Activated CD4-positive, alpha-beta T cell treated with anti-CD3 and anti-CD28 coated beads for 48 hours (primary cell): ENCODE measurements at regions not wholly inside any gene's neighbourhood (a gene's known extent, or its start where the extent isn't known, plus 50 kb on each side); places are given as distances from the start of the nearest gene placed in this dataset.

Experiments used
- DNase-seq: peaks from one replicate; pipeline ENCODE4 v3.0.0-alpha.2; 2020

DNA sequence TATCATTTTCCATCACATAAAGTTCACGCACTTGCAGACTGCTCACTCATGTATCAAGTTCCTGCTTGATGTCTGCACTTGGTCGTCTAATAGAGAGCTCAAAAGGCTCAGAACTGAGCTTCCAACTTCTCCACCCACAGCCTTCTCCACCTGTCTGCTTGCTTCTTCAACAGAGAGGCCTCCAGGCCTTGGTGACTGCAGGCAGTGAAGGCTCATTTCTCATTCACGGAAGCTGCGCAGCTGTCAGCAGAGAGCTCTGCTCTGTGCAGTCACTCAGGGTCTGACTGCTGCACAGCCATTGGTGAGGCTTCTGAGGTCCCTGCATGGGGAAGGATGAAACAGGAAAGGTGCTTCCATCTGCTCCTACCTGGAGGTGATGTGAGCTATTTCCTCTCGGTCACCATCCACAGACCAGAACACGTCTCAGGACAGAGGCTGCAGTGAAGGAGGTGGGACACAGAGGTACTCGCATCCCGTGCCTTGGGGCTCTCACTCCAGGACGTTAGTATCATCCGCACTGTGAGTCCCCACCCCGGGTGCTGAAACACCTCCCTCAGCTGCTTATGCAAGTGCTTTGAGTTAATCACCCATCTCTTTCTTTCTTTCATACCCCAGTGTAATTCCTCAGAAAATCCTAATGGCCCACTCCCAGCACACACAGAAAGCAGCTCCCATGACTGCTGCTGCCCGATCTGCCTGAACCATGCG lies 126.2 kb downstream of the TMEM18 start:
- DNase-seq, result no peak

- no peak for DNase-seq
These were observed 131.2 kb downstream of the TMEM18 start for GRCh38 chr2:545711-546650.

- DNase-seq, result no peak
These were observed 132.0 kb downstream of the TMEM18 start for GRCh38 chr2:545228-545627.

- DNase-seq, result no peak
These were observed 138.6 kb downstream of the TMEM18 start for GRCh38 chr2:538646-539045.

GRCh38 chr2:535222-535621 lies 142.0 kb downstream of the TMEM18 start:
- DNase-seq, result no peak

GRCh38 chr2:529852-530251 lies 147.4 kb downstream of the TMEM18 start:
- DNase-seq, result no peak

GRCh38 chr2:529424-529823 lies 147.8 kb downstream of the TMEM18 start:
- DNase-seq, result no peak

DNA sequence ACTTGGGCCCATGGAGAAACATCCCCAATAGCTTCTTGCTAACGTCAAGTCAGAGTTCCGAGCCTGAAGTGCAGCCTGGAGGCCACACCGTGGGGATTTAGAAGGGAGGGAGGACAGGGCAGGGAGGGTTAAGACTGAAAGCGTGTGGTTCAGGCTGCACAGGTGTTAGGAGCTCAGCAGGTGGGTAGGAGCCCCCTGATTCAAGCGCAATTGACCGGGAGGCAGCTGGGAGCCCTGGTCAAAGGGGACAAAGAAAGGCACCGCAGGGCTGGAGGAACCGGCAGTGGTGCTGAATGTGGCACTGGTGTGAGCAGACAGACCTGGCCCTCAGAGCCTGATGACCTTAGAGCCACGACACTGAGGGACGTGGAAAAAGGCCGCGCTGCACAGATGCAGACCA lies 149.6 kb downstream of the TMEM18 start:
- DNase-seq, result no peak

DNA sequence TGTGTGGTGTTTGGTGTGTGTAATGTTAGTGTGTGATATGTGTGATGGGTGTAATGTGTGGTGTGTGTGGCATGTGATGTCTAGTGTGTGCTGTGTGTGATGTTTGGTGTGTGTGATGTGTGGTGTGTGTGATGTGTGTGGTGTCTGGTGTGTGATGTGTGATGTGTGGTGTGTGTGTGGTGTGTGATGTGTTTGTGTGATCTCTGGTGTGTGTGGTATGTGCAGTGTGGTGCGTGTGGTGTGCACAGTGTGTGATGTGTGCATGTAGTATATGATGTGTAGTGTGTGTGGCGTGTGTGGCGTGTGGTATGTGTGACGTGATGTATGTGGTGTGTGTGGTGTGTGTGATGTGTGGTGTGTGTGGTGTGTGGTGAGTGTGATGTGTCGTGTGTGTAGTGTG lies 150.3 kb downstream of the TMEM18 start:
- DNase-seq, result no peak

DNA sequence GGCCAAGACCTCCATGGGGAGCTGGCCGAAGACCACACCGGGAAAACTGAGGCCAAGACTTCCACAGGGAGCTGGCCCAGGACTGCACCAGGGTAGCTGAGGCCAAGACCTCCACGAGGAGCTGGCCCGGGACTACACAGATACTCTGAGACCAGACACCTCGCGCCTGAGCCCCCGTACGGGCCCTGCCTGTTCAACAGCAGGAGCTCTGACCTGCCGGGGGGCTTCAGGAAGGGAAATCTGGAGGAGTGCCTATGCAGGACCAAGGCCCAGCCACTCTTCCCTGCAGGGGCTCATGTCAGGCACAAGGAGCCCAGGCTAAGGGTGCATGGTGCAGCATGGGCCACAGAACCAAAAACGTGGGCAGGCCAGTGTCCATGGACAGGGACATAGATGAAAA lies 151.6 kb downstream of the TMEM18 start:
- no peak for DNase-seq

DNA sequence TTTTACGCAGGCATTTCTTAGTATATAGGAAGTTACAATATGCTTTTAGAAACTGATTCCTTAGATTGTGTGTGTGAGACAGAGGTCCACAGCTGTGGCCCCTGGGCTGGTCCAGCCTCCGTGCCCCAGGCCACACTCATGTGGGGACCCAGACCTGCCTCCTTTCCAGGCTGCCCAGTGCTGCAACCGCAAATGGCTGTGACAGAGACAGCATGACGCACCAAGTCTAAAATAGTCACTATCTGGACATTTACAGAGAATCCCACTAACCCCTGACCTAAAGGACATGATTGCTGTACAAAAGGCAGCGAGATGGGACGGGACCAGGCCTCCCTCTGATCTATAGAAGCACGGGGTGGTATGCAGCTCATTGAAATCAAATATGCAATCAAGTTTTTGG lies 152.2 kb downstream of the TMEM18 start:
- DNase-seq, result no peak

- no peak for DNase-seq
These were observed 152.8 kb downstream of the TMEM18 start for GRCh38 chr2:524442-524841.

DNA sequence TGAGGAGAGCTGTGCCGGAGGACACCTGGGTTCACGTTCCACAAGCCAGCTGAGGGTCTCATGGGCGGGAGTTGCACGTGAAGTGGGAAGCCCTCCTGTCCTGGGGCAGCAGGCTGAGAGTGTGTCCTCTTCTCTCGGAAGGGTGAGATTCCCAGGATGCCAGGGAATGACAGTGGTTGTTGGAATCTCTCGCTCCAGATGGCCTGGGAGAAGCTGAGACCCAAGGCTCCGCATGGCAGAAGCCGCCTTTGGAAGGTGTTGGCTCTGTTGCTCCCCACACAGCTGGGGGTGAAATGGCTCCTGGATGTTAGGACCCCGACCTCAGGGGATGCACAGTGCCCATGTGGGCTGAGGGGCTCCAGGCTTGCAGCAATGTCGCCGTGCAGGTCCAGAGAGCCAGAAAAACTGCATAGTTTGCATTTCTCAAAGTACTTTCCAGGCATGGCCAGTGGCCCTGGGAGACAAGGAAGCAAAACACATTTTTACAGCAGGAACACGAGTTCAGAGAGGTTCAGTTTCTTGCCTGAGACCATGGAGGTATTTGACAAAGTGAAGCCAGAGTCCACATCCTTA lies 153.4 kb downstream of the TMEM18 start:
- DNase-seq, result no peak

DNA sequence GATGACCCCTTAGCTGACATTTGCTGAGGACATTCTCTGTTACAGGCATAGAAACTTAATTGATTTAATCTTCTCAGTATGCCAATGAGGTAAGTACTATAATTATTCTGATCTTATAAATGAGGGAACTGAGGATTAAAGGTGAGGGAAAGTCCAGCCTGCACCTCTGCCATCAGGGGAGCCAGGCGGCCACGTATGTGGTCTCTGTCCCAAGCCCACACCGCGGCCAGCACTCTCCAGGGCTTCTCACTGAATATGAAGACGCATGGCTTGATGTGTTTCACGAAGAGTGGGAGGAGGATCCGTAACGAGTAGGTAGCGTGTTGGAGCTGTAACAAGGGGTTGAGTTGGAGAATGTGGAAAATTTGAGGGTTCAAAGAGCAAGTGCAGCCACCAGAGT lies 154.4 kb downstream of the TMEM18 start:
- no peak for DNase-seq

DNA sequence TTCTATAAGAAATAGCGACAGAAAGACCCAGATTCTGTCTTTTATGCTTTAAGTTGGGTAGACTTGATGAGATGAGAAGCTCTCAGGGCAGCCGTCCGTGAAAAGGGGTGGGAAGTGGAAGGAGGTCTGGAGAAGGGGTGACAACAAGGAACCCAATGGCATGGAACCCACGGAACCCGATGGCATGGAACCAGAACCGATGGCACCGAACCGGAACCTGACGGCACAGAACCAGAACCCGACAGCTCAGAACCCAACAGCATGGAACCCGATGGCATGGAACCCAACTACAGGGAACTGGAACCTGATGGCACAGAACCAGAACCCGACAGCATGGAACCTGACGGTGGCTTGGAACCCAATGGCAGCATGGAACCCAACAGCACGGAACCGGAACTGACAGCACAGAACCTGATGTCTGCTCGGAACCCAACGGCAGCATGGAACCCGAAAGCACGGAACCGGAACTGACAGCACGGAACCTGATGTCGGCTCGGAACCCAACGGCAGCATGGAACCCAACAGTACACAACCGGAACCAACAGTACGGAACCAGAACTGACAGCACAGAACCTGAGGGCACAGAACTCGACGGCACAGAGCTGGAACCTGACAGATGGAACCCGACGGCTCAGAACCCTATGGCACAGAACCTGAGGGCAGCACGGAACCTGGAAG lies 155.2 kb downstream of the TMEM18 start:
- DNase-seq, result no peak

DNA sequence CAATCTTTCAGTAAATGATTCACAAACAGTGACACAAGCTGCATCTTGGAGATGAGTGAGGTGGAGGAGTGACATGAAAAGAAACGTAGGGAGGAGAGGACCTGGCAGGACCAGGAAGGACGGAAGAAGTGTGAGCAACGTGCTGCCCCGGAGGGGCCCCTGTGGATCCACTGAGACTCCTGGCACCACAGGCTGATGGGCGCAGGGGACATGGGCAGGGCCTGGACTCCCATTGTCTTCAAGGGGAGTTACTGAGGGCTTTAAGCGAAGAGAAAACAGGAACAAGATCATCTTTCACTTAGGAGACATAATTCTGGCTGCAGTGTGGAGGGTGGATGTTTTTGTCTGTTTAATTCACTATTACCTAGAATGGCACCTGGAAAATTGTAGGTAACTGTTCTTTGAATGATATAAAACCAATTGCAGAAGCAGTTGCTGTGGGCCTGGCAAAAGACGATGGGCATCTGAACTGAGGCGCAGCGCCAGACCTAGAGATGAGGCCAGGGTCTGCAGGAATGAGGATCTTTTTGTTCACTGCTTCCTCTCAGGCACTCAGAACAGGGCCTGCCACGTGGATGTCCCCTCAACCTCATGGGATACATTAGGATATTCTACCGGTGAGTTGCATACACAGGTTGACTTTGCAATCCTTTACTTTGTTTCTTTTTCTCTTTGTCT lies 156.4 kb downstream of the TMEM18 start:
- no peak for DNase-seq

DNA sequence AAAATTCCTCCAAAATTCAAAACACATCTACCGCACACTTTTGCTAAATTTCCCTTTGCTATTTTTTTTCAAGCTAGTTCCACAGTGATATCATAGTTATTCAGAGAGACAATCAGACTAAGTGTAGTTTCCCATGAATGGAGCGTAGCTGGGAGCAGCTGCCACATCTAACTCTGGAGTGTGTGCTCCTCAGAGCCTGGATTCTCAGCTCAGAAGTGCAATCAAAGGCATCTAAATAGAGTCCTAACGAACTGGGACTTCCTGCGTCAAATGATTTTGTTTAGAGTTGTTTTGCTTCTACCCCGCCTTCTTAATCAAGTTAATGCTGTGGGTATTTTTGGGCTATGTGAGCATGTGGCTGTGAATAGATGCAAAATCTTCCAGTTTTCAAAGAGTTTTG lies 160.3 kb downstream of the TMEM18 start:
- no peak for DNase-seq

- DNase-seq, result no peak
These were observed 161.1 kb downstream of the TMEM18 start for GRCh38 chr2:516131-516530.

- DNase-seq, result no peak
These were observed 161.6 kb downstream of the TMEM18 start for GRCh38 chr2:515441-516127.

DNA sequence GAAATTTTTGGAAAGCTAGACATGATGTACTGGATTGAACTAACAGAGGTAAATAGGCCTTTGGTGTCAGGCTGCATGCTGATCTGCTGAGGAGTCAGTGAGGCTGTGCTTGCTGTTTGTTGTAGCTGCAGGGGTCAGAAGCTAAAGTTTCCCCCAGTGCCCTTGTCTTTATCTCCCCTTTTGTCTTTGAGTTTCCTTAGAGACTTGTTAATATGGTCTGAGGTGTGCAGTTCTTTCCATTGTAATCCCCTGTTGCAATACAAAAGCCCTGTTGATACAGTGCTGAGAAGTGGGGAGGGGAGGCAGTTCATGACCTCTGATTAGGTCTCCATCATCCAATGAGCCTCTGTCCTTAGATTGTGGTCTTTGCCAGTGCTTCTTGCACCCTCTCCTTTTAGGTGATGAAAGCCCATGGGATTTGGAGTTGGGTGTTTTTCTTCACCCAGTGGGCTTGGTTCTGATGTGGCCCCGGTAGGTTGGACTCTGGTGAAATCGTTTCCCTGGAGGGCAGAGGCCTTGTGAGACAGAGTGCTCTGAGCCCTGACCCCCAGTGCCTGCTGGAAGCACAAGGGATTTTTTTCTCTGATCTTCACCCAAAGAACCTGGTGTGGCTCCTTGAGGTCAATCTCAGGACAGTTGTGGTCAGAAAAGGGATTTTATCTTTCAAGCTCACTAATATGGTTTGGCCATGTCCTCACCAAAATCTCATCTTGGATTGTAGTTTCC lies 163.1 kb downstream of the TMEM18 start:
- DNase-seq, result no peak

DNA sequence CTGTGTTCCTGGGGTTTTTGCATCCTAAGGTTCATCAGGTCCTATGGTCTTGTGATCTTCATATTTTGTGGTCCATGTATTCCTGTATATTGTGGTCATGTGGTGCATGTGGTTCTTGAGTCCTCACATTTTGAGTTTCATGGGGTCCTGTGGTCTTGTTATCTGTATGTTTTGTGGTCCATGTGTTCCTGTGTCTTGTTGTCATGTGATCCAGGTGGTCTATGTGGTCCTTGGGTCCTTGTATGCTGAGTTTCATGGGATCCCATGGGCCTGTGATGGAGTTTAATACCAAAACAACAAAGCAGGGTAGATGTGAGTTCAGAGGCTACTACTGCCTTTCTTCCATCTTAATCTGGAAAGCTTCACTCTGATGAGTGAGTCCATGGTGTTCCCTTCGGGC lies 166.4 kb downstream of the TMEM18 start:
- DNase-seq, result no peak
